ENCODE measurements at regions not wholly inside any gene's neighbourhood (a gene's known extent, or its start where the extent isn't known, plus 50 kb on each side); places are given as distances from the start of the nearest gene placed in this dataset.

- no peaks in the 10 kb centered on the region for H3K27me3 ChIP-seq (ENCODE audit: control insufficient read depth, insufficient read depth, low read length)
- no peaks in the 10 kb centered on the region for H3K4me1 ChIP-seq (ENCODE audit: control insufficient read depth, insufficient read depth, low read length)
- no peaks in the 10 kb centered on the region for H3K9me3 ChIP-seq (ENCODE audit: control insufficient read depth, insufficient read depth, low read length)
- H3K27ac ChIP-seq (ENCODE audit: low read depth, low read length), result no peak overlapping the region
- no peak overlapping the region for H3K4me3 ChIP-seq (ENCODE audit: low read depth, low read length)
- no peaks in the 10 kb centered on the region for H3K36me3 ChIP-seq (ENCODE audit: control insufficient read depth, insufficient read depth, low read length)
- WGBS (ENCODE audit: insufficient coverage), result 72% methylated on average over 2 of the region's 8 CpGs
- DNase-seq (ENCODE audit: low read depth in 4 of 6, low spot score in 6 of 6), result no peak
Observed at GRCh38 chr7:68733219-68734153, 864.8 kb upstream of the AUTS2 start.

GRCh38 chr7:68734431-68734830, 863.8 kb upstream of the AUTS2 start:
- Histone ChIP-seq H3K27ac (ENCODE audit: low read depth, low read length) (no peak overlapping the region), H3K27me3 (ENCODE audit: control insufficient read depth, insufficient read depth, low read length) (no peaks in the 10 kb centered on the region), H3K4me3 (ENCODE audit: low read depth, low read length) (no peak overlapping the region), H3K36me3 (ENCODE audit: control insufficient read depth, insufficient read depth, low read length) (no peaks in the 10 kb centered on the region), H3K9me3 (ENCODE audit: control insufficient read depth, insufficient read depth, low read length) (no peaks in the 10 kb centered on the region), H3K4me1 (ENCODE audit: control insufficient read depth, insufficient read depth, low read length) (no peaks in the 10 kb centered on the region)
- 77% methylated on average over 3 of the region's 5 CpGs for WGBS (ENCODE audit: insufficient coverage)
- DNase-seq (ENCODE audit: low read depth in 4 of 6, low spot score in 6 of 6), result no peak

GRCh38 chr7:68739306-68739705, 859.0 kb upstream of the AUTS2 start:
- peak in 3 of 6 donors; percentile 8 to 94 (median 32) for DNase-seq (ENCODE audit: low read depth in 4 of 6, low spot score in 6 of 6)
- WGBS (ENCODE audit: insufficient coverage), result 75% methylated on average over 4 of the region's 5 CpGs
- Histone ChIP-seq H3K4me1 (ENCODE audit: control insufficient read depth, insufficient read depth, low read length) (no peaks in the 10 kb centered on the region), H3K36me3 (ENCODE audit: control insufficient read depth, insufficient read depth, low read length) (no peaks in the 10 kb centered on the region), H3K27ac (ENCODE audit: low read depth, low read length) (no peak overlapping the region), H3K4me3 (ENCODE audit: low read depth, low read length) (no peak overlapping the region), H3K27me3 (ENCODE audit: control insufficient read depth, insufficient read depth, low read length) (no peaks in the 10 kb centered on the region), H3K9me3 (ENCODE audit: control insufficient read depth, insufficient read depth, low read length) (no peaks in the 10 kb centered on the region)

DNA sequence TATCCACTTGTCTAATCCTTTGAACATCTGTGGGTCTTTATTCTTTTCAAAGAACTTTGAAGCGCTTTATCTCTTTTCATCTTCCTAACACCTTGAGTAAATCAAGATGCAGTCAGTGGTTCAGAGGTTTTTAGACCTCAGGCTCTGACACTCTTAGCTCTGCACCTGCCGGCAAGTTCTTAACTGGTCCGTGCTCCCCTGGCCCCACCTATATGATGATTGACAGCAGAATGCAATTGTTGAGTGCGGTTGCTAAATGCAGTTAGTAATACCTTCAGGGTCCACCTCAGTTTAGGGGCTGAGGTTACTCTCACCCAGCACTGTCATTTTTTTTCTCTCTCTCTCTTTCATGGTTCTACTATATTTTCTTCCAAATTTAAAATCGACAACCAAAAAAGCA, 854.2 kb upstream of the AUTS2 start:
- H3K9me3 ChIP-seq (ENCODE audit: control insufficient read depth, insufficient read depth, low read length), result no peaks in the 10 kb centered on the region
- no peak overlapping the region for H3K4me3 ChIP-seq (ENCODE audit: low read depth, low read length)
- 95% methylated on average over 2 of the region's 5 CpGs for WGBS (ENCODE audit: insufficient coverage)
- no peak for DNase-seq (ENCODE audit: low read depth in 4 of 6, low spot score in 6 of 6)
- H3K36me3 ChIP-seq (ENCODE audit: control insufficient read depth, insufficient read depth, low read length), result no peaks in the 10 kb centered on the region
- H3K27me3 ChIP-seq (ENCODE audit: control insufficient read depth, insufficient read depth, low read length), result no peaks in the 10 kb centered on the region
- no peak overlapping the region for H3K27ac ChIP-seq (ENCODE audit: low read depth, low read length)
- no peaks in the 10 kb centered on the region for H3K4me1 ChIP-seq (ENCODE audit: control insufficient read depth, insufficient read depth, low read length)

DNA sequence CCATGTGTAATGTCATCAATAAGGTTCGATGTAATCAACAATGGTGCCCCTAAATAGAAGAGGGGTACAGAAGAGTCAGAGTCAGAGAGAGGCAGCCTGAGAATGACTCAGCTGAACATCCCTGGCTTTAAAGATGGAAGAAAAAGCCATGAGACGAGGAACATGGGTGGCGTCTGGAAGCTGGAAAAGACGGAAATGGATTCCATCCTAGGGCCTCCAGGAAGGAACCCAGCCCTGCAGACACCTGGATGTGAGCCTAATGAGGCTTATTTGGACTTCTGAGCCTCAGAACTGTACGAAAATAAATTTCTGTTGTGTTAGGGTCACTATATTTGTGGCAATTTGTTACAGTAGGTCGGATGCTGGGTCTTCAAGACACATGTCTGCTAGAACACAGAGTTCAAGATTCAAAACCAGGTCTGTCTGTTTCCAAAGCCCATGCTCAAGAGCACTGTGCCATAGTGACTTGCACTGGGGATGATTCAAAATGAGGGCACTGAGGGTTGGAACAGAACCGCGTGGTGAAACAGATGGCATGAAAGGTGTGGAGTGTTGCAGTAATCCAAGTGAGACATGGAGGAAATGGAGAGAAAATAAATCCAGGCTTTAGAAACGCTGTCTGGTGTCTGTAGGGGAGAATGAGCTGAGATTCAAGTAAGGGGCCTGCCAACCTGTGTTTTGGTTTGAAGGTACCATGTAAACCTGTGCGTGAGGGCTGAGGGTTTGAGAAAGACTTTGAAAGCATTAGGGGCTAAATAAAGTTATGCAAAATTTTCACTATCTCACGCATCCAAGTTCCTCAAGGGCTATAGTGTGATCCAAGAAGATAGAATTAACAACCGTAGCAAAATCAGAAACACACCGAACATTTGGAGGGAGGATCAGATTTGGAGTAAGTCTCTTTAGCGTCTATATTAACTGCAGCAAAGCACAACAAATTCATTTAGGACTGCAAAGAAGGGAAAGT, 849.1 kb upstream of the AUTS2 start:
- H3K27me3 ChIP-seq (ENCODE audit: control insufficient read depth, insufficient read depth, low read length), result no peaks in the 10 kb centered on the region
- no peaks in the 10 kb centered on the region for H3K36me3 ChIP-seq (ENCODE audit: control insufficient read depth, insufficient read depth, low read length)
- no peaks in the 10 kb centered on the region for H3K4me1 ChIP-seq (ENCODE audit: control insufficient read depth, insufficient read depth, low read length)
- no peak overlapping the region for H3K4me3 ChIP-seq (ENCODE audit: low read depth, low read length)
- 89% methylated on average over 9 of the region's 14 CpGs for WGBS (ENCODE audit: insufficient coverage)
- no peak overlapping the region for H3K27ac ChIP-seq (ENCODE audit: low read depth, low read length)
- no peaks in the 10 kb centered on the region for H3K9me3 ChIP-seq (ENCODE audit: control insufficient read depth, insufficient read depth, low read length)
- DNase-seq (ENCODE audit: low read depth in 4 of 6, low spot score in 6 of 6), result peak in 1 of 6 donors; percentile 77

GRCh38 chr7:68752485-68753178, 845.6 kb upstream of the AUTS2 start:
- 70% methylated on average over 5 of the region's 5 CpGs for WGBS (ENCODE audit: insufficient coverage)
- Histone ChIP-seq H3K27me3 (ENCODE audit: control insufficient read depth, insufficient read depth, low read length) (no peaks in the 10 kb centered on the region), H3K27ac (ENCODE audit: low read depth, low read length) (no peak overlapping the region), H3K4me1 (ENCODE audit: control insufficient read depth, insufficient read depth, low read length) (no peaks in the 10 kb centered on the region), H3K36me3 (ENCODE audit: control insufficient read depth, insufficient read depth, low read length) (no peaks in the 10 kb centered on the region), H3K9me3 (ENCODE audit: control insufficient read depth, insufficient read depth, low read length) (no peaks in the 10 kb centered on the region), H3K4me3 (ENCODE audit: low read depth, low read length) (no peak overlapping the region)
- peak in 1 of 6 donors; percentile 34 for DNase-seq (ENCODE audit: low read depth in 4 of 6, low spot score in 6 of 6)

DNA sequence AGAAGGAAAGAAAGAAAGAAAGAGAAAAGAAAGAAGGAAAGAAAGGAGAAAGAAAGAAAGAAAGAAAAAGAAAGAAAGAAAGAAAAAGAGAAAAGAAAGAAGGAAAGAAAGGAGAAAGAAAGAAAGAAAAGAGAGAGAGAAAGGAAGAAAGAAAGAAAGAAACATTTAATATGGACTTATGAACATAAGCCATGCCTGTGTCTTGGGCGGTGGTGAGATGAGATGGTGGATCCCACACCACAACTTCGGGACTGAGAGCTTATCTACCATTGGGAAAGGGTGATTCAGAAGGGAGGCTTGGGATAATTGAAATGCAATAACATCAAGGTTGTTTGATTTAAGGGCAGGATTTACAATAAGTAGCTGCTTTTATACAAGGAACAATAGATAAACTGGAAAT, 843.9 kb upstream of the AUTS2 start:
- Histone ChIP-seq H3K4me3 (ENCODE audit: low read depth, low read length) (no peak overlapping the region), H3K9me3 (ENCODE audit: control insufficient read depth, insufficient read depth, low read length) (no peaks in the 10 kb centered on the region), H3K27me3 (ENCODE audit: control insufficient read depth, insufficient read depth, low read length) (no peaks in the 10 kb centered on the region), H3K36me3 (ENCODE audit: control insufficient read depth, insufficient read depth, low read length) (no peaks in the 10 kb centered on the region), H3K4me1 (ENCODE audit: control insufficient read depth, insufficient read depth, low read length) (no peaks in the 10 kb centered on the region), H3K27ac (ENCODE audit: low read depth, low read length) (no peak overlapping the region)
- WGBS (ENCODE audit: insufficient coverage), result 100% methylated on average over 2 of the region's 2 CpGs
- DNase-seq (ENCODE audit: low read depth in 4 of 6, low spot score in 6 of 6), result no peak

- peak in 1 of 6 donors; percentile 20 for DNase-seq (ENCODE audit: low read depth in 4 of 6, low spot score in 6 of 6)
- Histone ChIP-seq H3K9me3 (ENCODE audit: control insufficient read depth, insufficient read depth, low read length) (no peaks in the 10 kb centered on the region), H3K4me3 (ENCODE audit: low read depth, low read length) (no peak overlapping the region), H3K27ac (ENCODE audit: low read depth, low read length) (no peak overlapping the region), H3K27me3 (ENCODE audit: control insufficient read depth, insufficient read depth, low read length) (no peaks in the 10 kb centered on the region), H3K4me1 (ENCODE audit: control insufficient read depth, insufficient read depth, low read length) (no peaks in the 10 kb centered on the region), H3K36me3 (ENCODE audit: control insufficient read depth, insufficient read depth, low read length) (no peaks in the 10 kb centered on the region)
- WGBS (ENCODE audit: insufficient coverage), result 50% methylated on average over 1 of the region's 4 CpGs
Observed at GRCh38 chr7:68756986-68757495, 841.2 kb upstream of the AUTS2 start.

DNA sequence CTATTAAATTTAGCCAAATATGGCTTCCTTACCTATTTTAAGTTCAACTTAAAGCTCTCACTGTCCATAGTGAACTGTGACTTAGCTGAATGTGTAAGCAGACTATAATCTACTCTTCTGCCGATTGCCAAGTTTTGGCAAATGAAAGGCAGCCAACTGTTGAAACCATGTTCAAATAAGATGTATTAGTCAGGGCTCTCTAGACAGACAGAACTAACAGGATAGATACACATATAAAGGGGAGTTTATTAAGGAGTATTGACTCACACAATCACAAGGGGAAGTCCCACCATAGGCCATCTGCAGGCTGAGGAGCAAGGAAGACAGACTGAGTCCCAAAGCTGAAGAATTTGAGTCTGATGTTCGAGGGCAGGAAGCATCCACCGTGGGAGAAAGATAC, 837.7 kb upstream of the AUTS2 start:
- Histone ChIP-seq H3K4me1 (ENCODE audit: control insufficient read depth, insufficient read depth, low read length) (no peaks in the 10 kb centered on the region), H3K27ac (ENCODE audit: low read depth, low read length) (no peak overlapping the region), H3K9me3 (ENCODE audit: control insufficient read depth, insufficient read depth, low read length) (no peaks in the 10 kb centered on the region), H3K4me3 (ENCODE audit: low read depth, low read length) (no peak overlapping the region), H3K36me3 (ENCODE audit: control insufficient read depth, insufficient read depth, low read length) (no peaks in the 10 kb centered on the region), H3K27me3 (ENCODE audit: control insufficient read depth, insufficient read depth, low read length) (no peaks in the 10 kb centered on the region)
- 100% methylated on average over 2 of the region's 3 CpGs for WGBS (ENCODE audit: insufficient coverage)
- DNase-seq (ENCODE audit: low read depth in 4 of 6, low spot score in 6 of 6), result no peak

Measured in spinal cord (tissue), 9 donors.